ENCODE measurements at regions not wholly inside any gene's neighbourhood (a gene's known extent, or its start where the extent isn't known, plus 50 kb on each side); places are given as distances from the start of the nearest gene placed in this dataset.

DNA sequence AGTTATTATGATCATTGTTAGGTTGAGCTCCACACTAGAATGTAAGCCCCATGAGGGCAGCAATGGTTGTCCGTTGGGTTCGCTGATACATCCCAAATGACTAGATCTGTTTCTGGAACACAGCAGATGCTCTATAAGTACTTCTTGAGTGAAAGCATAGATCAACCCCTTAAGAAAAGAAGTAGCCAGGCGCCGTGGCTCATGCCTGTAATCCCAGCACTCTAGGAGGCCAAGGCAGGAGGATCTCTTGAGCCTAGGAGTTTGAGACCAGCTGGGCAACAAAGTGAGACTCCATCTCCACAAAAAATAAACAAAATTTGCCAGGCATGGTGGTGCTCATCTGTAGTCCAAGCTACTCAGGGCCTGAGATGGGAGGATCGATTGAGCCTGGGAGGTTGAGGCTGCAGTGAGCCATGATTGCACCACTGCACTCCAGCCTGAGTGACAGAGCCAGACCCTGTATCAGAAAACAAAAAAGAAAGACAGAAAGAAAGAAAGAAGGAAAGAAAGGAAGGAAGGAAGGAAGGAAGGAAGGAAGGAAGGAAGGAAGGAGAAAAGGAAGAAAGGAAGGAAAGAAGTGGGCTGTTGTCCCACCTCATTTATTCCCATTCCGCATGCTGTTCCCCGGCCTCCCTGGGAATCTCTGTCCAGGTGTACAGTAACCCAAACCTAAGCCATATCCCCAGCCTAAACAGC lies 54.4 kb upstream of the RPL38 start:
- TF ChIP-seq, protein P1, sequence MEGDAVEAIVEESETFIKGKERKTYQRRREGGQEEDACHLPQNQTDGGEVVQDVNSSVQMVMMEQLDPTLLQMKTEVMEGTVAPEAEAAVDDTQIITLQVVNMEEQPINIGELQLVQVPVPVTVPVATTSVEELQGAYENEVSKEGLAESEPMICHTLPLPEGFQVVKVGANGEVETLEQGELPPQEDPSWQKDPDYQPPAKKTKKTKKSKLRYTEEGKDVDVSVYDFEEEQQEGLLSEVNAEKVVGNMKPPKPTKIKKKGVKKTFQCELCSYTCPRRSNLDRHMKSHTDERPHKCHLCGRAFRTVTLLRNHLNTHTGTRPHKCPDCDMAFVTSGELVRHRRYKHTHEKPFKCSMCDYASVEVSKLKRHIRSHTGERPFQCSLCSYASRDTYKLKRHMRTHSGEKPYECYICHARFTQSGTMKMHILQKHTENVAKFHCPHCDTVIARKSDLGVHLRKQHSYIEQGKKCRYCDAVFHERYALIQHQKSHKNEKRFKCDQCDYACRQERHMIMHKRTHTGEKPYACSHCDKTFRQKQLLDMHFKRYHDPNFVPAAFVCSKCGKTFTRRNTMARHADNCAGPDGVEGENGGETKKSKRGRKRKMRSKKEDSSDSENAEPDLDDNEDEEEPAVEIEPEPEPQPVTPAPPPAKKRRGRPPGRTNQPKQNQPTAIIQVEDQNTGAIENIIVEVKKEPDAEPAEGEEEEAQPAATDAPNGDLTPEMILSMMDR (IDR thresholded peaks at IDR 0.05; ENCODE audit: unreplicated experiment) = no peak
- peaks cover 7% of the 10 kb centered on the region for H3K9me3 Mint-ChIP-seq (ENCODE audit: unreplicated experiment)
- no peaks in the 10 kb centered on the region for H3K4me1 Mint-ChIP-seq (ENCODE audit: insufficient read depth, unreplicated experiment)
- no TSS peak for BruUV-seq (replicated peaks)
- ChIA-PET POLR2A (no interaction called here), CTCF (no interaction called here)
- H3K36me3 Mint-ChIP-seq (ENCODE audit: insufficient read depth, unreplicated experiment) = no peaks in the 10 kb centered on the region
- H3K27ac Mint-ChIP-seq (ENCODE audit: low read depth, unreplicated experiment) = no peak overlapping the region
- no peak for DNase-seq (ENCODE audit: unreplicated experiment)
- intact Hi-C loops (cut with micrococcal nuclease) = no loop called here
- peaks cover 70% of the 10 kb centered on the region for H3K27me3 Mint-ChIP-seq (ENCODE audit: insufficient read depth, unreplicated experiment)
- H3K4me3 Mint-ChIP-seq (ENCODE audit: unreplicated experiment) = no peak overlapping the region

DNA sequence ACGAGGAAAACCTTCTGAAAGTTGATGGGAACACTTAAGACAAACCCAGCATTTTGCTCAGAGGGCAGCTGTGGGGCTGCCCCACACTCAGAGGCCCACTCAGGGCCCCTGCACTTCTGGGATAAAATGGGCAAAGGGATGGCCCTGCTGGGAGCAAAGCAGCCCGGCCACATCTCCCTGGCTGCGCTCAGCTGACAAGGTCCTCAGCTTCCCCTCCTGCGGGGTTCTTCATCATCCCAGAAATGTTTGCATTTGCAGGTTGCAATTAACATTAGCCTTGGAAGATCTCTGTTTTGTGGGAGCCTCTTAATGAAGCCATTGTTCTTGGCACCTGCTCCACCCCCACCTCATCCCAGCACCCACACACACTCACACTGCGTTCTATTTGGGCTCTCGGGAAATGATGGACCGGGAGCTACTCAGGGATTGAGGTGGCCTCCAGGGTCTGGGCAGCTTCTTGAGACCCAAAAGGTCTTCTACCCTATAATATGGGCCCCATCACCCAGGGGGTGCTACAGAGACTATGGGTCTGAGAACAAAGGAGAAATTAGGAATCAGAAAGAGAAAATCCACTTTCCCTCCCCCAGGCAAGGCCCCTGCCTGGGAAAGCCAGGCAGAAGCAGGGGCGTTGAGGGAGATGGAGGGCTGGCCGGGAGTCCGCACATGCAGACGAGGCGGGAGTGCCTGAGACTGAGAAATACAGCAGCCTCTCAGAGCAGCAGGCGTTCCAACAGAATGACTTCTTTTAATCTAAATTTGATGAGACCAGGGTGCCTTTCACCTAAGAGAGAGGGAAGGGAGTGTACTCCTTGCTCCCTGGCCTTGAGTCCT lies 53.7 kb upstream of the RPL38 start:
- intact Hi-C loops (cut with micrococcal nuclease) = no loop called here
- H3K27me3 Mint-ChIP-seq (ENCODE audit: insufficient read depth, unreplicated experiment) = peaks cover 73% of the 10 kb centered on the region
- TF ChIP-seq, protein P1 (IDR thresholded peaks at IDR 0.05; ENCODE audit: unreplicated experiment) = no peak
- peaks cover 7% of the 10 kb centered on the region for H3K9me3 Mint-ChIP-seq (ENCODE audit: unreplicated experiment)
- no peak for DNase-seq (ENCODE audit: unreplicated experiment)
- H3K36me3 Mint-ChIP-seq (ENCODE audit: insufficient read depth, unreplicated experiment) = no peaks in the 10 kb centered on the region
- H3K27ac Mint-ChIP-seq (ENCODE audit: low read depth, unreplicated experiment) = no peak overlapping the region
- ChIA-PET POLR2A (no interaction called here), CTCF (no interaction called here)
- no peak overlapping the region for H3K4me3 Mint-ChIP-seq (ENCODE audit: unreplicated experiment)
- no TSS peak for BruUV-seq (replicated peaks)
- no peaks in the 10 kb centered on the region for H3K4me1 Mint-ChIP-seq (ENCODE audit: insufficient read depth, unreplicated experiment)

DNA sequence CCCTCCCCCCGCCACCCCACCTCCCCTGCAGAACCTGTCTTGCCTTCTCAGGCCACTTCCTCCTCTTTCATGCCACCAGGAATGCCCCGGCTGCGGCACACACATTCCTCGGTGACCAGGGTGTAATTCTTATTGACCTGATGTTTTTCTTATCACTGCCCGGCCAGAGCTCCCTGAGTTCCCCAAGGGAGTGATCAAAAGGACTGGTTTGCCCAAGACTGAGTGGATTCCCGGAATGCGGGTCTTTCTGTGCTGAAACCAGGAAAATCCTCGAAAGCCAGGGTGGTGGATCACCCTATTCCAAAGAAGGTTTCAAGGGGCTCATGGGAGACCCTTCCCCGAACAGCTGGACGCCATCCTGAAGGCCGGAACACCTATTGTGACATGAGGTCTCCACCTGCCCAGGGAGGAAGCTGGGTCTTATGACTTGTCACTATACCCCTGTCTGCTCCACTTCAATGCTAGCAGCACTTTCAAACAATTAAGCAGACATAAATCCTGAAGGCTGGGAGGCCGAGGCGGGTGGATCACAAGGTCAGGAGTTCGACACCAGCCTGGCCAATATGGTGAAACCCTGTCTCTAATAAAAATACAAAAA lies 53.0 kb upstream of the RPL38 start:
- CTCF ChIA-PET = no interaction called here
- Mint-ChIP-seq H3K4me1 (ENCODE audit: insufficient read depth, unreplicated experiment) (no peaks in the 10 kb centered on the region), H3K27me3 (ENCODE audit: insufficient read depth, unreplicated experiment) (peaks cover 79% of the 10 kb centered on the region), H3K9me3 (ENCODE audit: unreplicated experiment) (peaks cover 7% of the 10 kb centered on the region), H3K4me3 (ENCODE audit: unreplicated experiment) (no peak overlapping the region), H3K36me3 (ENCODE audit: insufficient read depth, unreplicated experiment) (no peaks in the 10 kb centered on the region), H3K27ac (ENCODE audit: low read depth, unreplicated experiment) (no peak overlapping the region)
- BruUV-seq (replicated peaks) = no TSS peak
- no peak for DNase-seq (ENCODE audit: unreplicated experiment)
- POLR2A ChIA-PET = no interaction called here
- TF ChIP-seq, protein P1 (IDR thresholded peaks at IDR 0.05; ENCODE audit: unreplicated experiment) = no peak
- intact Hi-C loops (cut with micrococcal nuclease) = no loop called here

DNA sequence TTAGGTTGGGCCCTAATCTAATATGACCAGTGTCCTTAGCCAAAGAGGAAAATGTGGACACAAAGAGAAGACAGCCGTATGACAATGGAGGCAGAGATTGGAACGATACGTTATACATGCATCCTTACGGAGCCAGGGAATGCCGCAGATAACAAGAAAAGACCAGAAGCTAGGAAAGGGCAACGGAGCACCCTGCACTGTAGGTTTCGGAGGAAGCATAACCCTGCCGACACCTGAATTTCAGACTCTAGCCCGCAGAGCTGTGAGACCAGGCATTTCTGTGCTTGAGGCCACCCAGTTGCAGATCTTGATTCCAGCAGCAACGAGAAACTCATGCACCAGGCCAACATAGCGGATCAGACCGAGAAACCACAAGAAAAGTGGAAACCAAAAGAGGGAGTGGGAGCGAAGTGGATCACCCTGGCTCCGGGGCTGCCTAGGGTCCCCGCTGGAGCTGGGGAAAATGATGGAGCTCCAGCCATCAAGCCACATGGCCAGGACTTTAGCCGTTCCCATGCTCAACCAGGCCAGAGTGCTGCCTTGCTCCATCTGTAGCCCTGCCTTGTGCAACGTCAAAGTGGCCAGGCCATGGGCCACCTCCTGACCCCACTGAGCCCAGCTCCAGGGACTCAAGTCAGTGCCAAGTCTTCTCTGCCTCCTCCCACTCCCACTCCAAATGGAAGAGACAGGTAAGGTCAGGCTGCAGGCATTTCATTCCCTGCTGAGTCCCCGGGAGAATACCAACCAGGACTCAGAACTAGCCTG lies 51.7 kb upstream of the RPL38 start:
- no peak for DNase-seq (ENCODE audit: unreplicated experiment)
- H3K27ac Mint-ChIP-seq (ENCODE audit: low read depth, unreplicated experiment) = no peak overlapping the region
- peaks cover 79% of the 10 kb centered on the region for H3K27me3 Mint-ChIP-seq (ENCODE audit: insufficient read depth, unreplicated experiment)
- H3K36me3 Mint-ChIP-seq (ENCODE audit: insufficient read depth, unreplicated experiment) = no peaks in the 10 kb centered on the region
- peaks cover 7% of the 10 kb centered on the region for H3K9me3 Mint-ChIP-seq (ENCODE audit: unreplicated experiment)
- POLR2A ChIA-PET = no interaction called here
- TF ChIP-seq, protein P1 (IDR thresholded peaks at IDR 0.05; ENCODE audit: unreplicated experiment) = no peak
- CTCF ChIA-PET = interaction anchor here (0.6 kb wide), 2 partner anchors 53 to 1571 kb away, joined by 3 to 6 read pairs; no protein-coding TSS in a partner anchor
- H3K4me1 Mint-ChIP-seq (ENCODE audit: insufficient read depth, unreplicated experiment) = no peaks in the 10 kb centered on the region
- intact Hi-C loops (cut with micrococcal nuclease) = no loop called here
- no TSS peak for BruUV-seq (replicated peaks)
- H3K4me3 Mint-ChIP-seq (ENCODE audit: unreplicated experiment) = no peak overlapping the region
